PC-9 (cell line): ENCODE measurements at regions not wholly inside any gene's neighbourhood (a gene's known extent, or its start where the extent isn't known, plus 50 kb on each side); places are given as distances from the start of the nearest gene placed in this dataset.

Experiments used
- EZH2 ChIP-seq: fragments of 200-600 bp; sonication (generic); IDR thresholded peaks from 2 replicates; pipeline ENCODE4 v1.8.0; 2017; ENCODE audit warnings: antibody characterized with exemption, low read depth
- TF ChIP-seq, protein P1 (sequence below): fragments of 200-600 bp; sonication (generic); conservative IDR thresholded peaks from 2 replicates; pipeline ENCODE4 v1.6.1; 2017; ENCODE audit warnings: mixed run types, antibody characterized with exemption, mild to moderate bottlenecking, moderate library complexity

DNA sequence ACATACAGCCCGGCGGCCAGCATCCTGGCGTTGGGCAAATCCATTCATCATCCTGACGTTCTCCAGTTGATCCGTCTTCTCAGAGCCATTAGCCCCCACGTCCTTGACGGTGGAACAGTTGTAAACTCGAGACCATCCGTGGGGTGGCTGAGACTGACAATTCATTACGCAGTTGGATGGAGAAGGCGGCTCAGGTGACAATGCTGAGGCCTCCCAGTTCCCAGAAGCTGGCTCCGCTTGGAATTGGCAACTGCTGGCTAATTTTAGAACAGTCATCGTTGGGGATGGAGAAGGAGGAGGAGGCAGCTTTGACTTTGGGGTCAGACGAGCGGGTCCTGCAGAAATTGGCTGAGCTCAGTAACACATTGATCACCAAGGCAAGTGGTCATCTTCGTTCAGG is 186.5 kb downstream of the PHETA1 start:
- TF ChIP-seq EZH2, result no peak
- TF ChIP-seq, protein P1, sequence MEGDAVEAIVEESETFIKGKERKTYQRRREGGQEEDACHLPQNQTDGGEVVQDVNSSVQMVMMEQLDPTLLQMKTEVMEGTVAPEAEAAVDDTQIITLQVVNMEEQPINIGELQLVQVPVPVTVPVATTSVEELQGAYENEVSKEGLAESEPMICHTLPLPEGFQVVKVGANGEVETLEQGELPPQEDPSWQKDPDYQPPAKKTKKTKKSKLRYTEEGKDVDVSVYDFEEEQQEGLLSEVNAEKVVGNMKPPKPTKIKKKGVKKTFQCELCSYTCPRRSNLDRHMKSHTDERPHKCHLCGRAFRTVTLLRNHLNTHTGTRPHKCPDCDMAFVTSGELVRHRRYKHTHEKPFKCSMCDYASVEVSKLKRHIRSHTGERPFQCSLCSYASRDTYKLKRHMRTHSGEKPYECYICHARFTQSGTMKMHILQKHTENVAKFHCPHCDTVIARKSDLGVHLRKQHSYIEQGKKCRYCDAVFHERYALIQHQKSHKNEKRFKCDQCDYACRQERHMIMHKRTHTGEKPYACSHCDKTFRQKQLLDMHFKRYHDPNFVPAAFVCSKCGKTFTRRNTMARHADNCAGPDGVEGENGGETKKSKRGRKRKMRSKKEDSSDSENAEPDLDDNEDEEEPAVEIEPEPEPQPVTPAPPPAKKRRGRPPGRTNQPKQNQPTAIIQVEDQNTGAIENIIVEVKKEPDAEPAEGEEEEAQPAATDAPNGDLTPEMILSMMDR, result no peak
